Body of pancreas (tissue), 4 donors: ENCODE measurements at regions not wholly inside any gene's neighbourhood (a gene's known extent, or its start where the extent isn't known, plus 50 kb on each side); places are given as distances from the start of the nearest gene placed in this dataset.
"Not testable (repeated sequence)": the region's sequence is repeated elsewhere in the genome, so short reads cannot be mapped to it uniquely, and the experiment has no call there.

Experiments used
- ATAC-seq: fragments of 150-250 bp; one replicate; pipeline ENCODE4 v1.9.1; 2016
- DNase-seq, 4 donors: peaks; one replicate each; pipeline ENCODE4 v3.0.0-alpha.2; 2019
- H3K27ac ChIP-seq, 4 donors: fragments of 200-600 bp; sonication (generic); 1 replicate in 3 of 4; 2 replicates in 1 of 4; pipeline versions ENCODE4 v1.5.1 to v1.6.1; 2016 to 2019; ENCODE audit warnings: mild to moderate bottlenecking in 1 of 4, mixed read lengths in 1 of 4, moderate library complexity in 1 of 4
- H3K27me3 ChIP-seq, 2 donors: fragments of 200-600 bp; sonication (generic); one replicate each; pipeline ENCODE4 v1.6.0; 2016; ENCODE audit warnings: mild to moderate bottlenecking in 1 of 2
- H3K36me3 ChIP-seq, 2 donors: fragments of 200-600 bp; sonication (generic); replicated peaks in 1 of 2; 2 replicates each; pipeline ENCODE4 v1.5.1; 2016; ENCODE audit warnings: low read depth in 2 of 2; ENCODE audit not compliant: insufficient read depth in 1 of 2
- H3K4me1 ChIP-seq: fragments of 200-600 bp; sonication (generic); one replicate; pipeline ENCODE4 v1.6.0; 2016
- H3K4me3 ChIP-seq, 2 donors: fragments of 200-600 bp; sonication (generic); 1 replicate in 1 of 2; 2 replicates in 1 of 2; pipeline ENCODE4 v1.5.1; 2016 to 2019
- H3K9me3 ChIP-seq, 3 donors: fragments of 200-600 bp; sonication (generic); 1 replicate in 2 of 3; 2 replicates in 1 of 3; pipeline ENCODE4 v1.5.1; 2016
- CTCF ChIP-seq, 7 experiments: fragments of 450-650 bp in 4 of 7; fragments of 200-600 bp in 3 of 7; sonication (generic) in 3 of 7; IDR thresholded peaks; one replicate each; pipeline ENCODE4 v1.5.1; 2016 to 2019; ENCODE audit warnings: antibody characterized with exemption in 7 of 7
- POLR2A ChIP-seq, 3 donors: fragments of 450-650 bp; IDR thresholded peaks; one replicate each; pipeline ENCODE4 v1.6.1; 2016; ENCODE audit warnings: antibody characterized with exemption in 3 of 3, mild to moderate bottlenecking in 2 of 3
- WGBS, 2 donors: methylation state at CpG; one replicate each; pipeline ENCODE4 v1.1.5; 2017; 5-methylcytosine and 5-hydroxymethylcytosine counted together
- intact Hi-C: fragments of 100-400 bp; cut with DNase I; formaldehyde crosslinking; loops from one replicate; pipeline ENCODE4 v1.15.1; 2023

- Histone ChIP-seq H3K27me3 (no peaks in the 10 kb centered on the region), H3K4me1 (no peaks in the 10 kb centered on the region), H3K36me3 (no peaks in the 10 kb centered on the region), H3K9me3 (no peaks in the 10 kb centered on the region), H3K27ac (no peak overlapping the region), H3K4me3 (no peak overlapping the region)
- DNase-seq = no peak
- intact Hi-C loops = no loop called here
- no peak for TF ChIP-seq CTCF (IDR thresholded peaks at IDR 0.05)
- TF ChIP-seq POLR2A (IDR thresholded peaks at IDR 0.05) = no peak
- ATAC-seq = no peak
- 75% methylated on average over 7 of the region's 7 CpGs for WGBS, 2 donors
These were observed 385.6 kb upstream of the ST8SIA4 start for GRCh38 chr5:101288633-101289032.

GRCh38 chr5:101284736-101285375 lies 381.8 kb upstream of the ST8SIA4 start:
- DNase-seq (no peak), ATAC-seq (no peak)
- intact Hi-C loops = no loop called here
- Histone ChIP-seq H3K9me3 (no peaks in the 10 kb centered on the region), H3K27me3 (no peaks in the 10 kb centered on the region), H3K36me3 (no peaks in the 10 kb centered on the region), H3K4me1 (no peaks in the 10 kb centered on the region), H3K4me3 (no peak overlapping the region), H3K27ac (no peak overlapping the region)
- TF ChIP-seq POLR2A (IDR thresholded peaks at IDR 0.05) (no peak), CTCF (IDR thresholded peaks at IDR 0.05) (no peak)
- 58 to 71% methylated on average over 1 of the region's 1 CpG for WGBS, 2 donors

- H3K9me3 ChIP-seq, H3K27me3 ChIP-seq, intact Hi-C loops, H3K4me1 ChIP-seq, H3K4me3 ChIP-seq, ATAC-seq, H3K36me3 ChIP-seq, DNase-seq, H3K27ac ChIP-seq: not testable (repeated sequence)
- 83 to 91% methylated on average over 3 of the region's 3 CpGs for WGBS, 2 donors
These were observed 380.9 kb upstream of the ST8SIA4 start for GRCh38 chr5:101283938-101284337.

- ATAC-seq = no peak
- 68 to 75% methylated on average over 2 of the region's 2 CpGs for WGBS, 2 donors
- intact Hi-C loops = no loop called here
These were observed 375.8 kb upstream of the ST8SIA4 start for GRCh38 chr5:101278917-101279316.

GRCh38 chr5:101278011-101278687 lies 375.1 kb upstream of the ST8SIA4 start:
- Histone ChIP-seq H3K27ac (no peak overlapping the region), H3K36me3 (no peaks in the 10 kb centered on the region), H3K9me3 (no peaks in the 10 kb centered on the region), H3K4me3 (no peak overlapping the region), H3K27me3 (no peaks in the 10 kb centered on the region), H3K4me1 (no peaks in the 10 kb centered on the region)
- intact Hi-C loops = no loop called here
- ATAC-seq (no peak), DNase-seq (no peak)
- TF ChIP-seq CTCF (IDR thresholded peaks at IDR 0.05) = no peak
- TF ChIP-seq POLR2A (IDR thresholded peaks at IDR 0.05) = no peak
- 51 to 54% methylated on average over 5 of the region's 5 CpGs for WGBS, 2 donors

More at GRCh38 chr5:101278917-101279316, 375.8 kb upstream of the ST8SIA4 start:
- Histone ChIP-seq H3K9me3 (no peaks in the 10 kb centered on the region), H3K27ac (no peak overlapping the region), H3K4me3 (no peak overlapping the region), H3K4me1 (no peaks in the 10 kb centered on the region), H3K36me3 (no peaks in the 10 kb centered on the region), H3K27me3 (no peaks in the 10 kb centered on the region)
- TF ChIP-seq POLR2A (IDR thresholded peaks at IDR 0.05) = no peak
- TF ChIP-seq CTCF (IDR thresholded peaks at IDR 0.05) = no peak
- DNase-seq = no peak
